SK-N-SH treated with all-trans-retinoic acid at 6 μM for 48 hours (cell line): ENCODE measurements at regions not wholly inside any gene's neighbourhood (a gene's known extent, or its start where the extent isn't known, plus 50 kb on each side); places are given as distances from the start of the nearest gene placed in this dataset.

Source experiments
- ATAC-seq: fragments of 200-7000 bp; cut with Tn5 transposase; 3 replicates; pipeline ENCODE4 v1.9.1; 2020; ENCODE audit warnings: mild to moderate bottlenecking, moderate library complexity
- ARNTL ChIP-seq: fragments of 450-650 bp; formaldehyde crosslinking; IDR thresholded peaks from 2 replicates; pipeline ENCODE4 v1.5.0; 2020; ENCODE audit warnings: low read depth, mild to moderate bottlenecking, moderate library complexity, borderline replicate concordance
- BACH2 ChIP-seq: fragments of 250-450 bp; sonication (Bioruptor Pico); IDR thresholded peaks from 2 replicates; pipeline ENCODE4 v1.9.0; 2021; ENCODE audit warnings: mild to moderate bottlenecking, borderline replicate concordance
- CSDC2 ChIP-seq: fragments of 250-450 bp; sonication (Bioruptor Pico); IDR thresholded peaks from 2 replicates; pipeline ENCODE4 v1.5.0; 2020; ENCODE audit warnings: mild to moderate bottlenecking, moderate library complexity
- ESRRG ChIP-seq: fragments of 250-450 bp; sonication (Bioruptor Pico); IDR thresholded peaks from 2 replicates; pipeline ENCODE4 v1.6.1; 2021; ENCODE audit warnings: mild to moderate bottlenecking
- GLIS3 ChIP-seq: fragments of 250-450 bp; sonication (Bioruptor Pico); IDR thresholded peaks from 2 replicates; pipeline ENCODE4 v1.5.0; 2020; ENCODE audit warnings: mild to moderate bottlenecking, moderate library complexity
- ISL1 ChIP-seq: fragments of 250-450 bp; sonication (Bioruptor Pico); IDR thresholded peaks from 2 replicates; pipeline ENCODE4 v2.1.2; 2022; ENCODE audit warnings: mild to moderate bottlenecking, moderate library complexity
- OSR1 ChIP-seq: fragments of 250-450 bp; sonication (Bioruptor Pico); IDR thresholded peaks from 2 replicates; pipeline ENCODE4 v1.8.0; 2022; ENCODE audit warnings: moderate library complexity, mild to moderate bottlenecking, inconsistent platforms
- PPARA ChIP-seq: fragments of 250-450 bp; sonication (Bioruptor Pico); IDR thresholded peaks from 2 replicates; pipeline ENCODE4 v1.5.0; 2020; ENCODE audit warnings: mild to moderate bottlenecking, borderline replicate concordance
- RARB ChIP-seq: fragments of 250-450 bp; sonication (Bioruptor Pico); IDR thresholded peaks from 2 replicates; pipeline ENCODE4 v1.8.0; 2021; ENCODE audit warnings: mild to moderate bottlenecking, moderate library complexity
- SNAI2 ChIP-seq: fragments of 250-450 bp; sonication (Bioruptor Pico); IDR thresholded peaks from 2 replicates; pipeline ENCODE4 v1.5.0; 2020; ENCODE audit warnings: mild to moderate bottlenecking, moderate library complexity
- TCF4 ChIP-seq: fragments of 250-450 bp; sonication (Bioruptor Pico); IDR thresholded peaks from 2 replicates; pipeline ENCODE4 v1.8.0; 2021; ENCODE audit warnings: mild to moderate bottlenecking, moderate library complexity, borderline replicate concordance
- ZC3H10 ChIP-seq: fragments of 250-450 bp; sonication (Bioruptor Pico); IDR thresholded peaks from 2 replicates; pipeline ENCODE4 v1.5.1; 2021; ENCODE audit warnings: mild to moderate bottlenecking, moderate library complexity
- ZFP30 ChIP-seq: fragments of 450-650 bp; formaldehyde crosslinking; IDR thresholded peaks from 2 replicates; pipeline ENCODE4 v1.5.0; 2022; ENCODE audit warnings: mild to moderate bottlenecking, moderate library complexity
- ZNF565 ChIP-seq: fragments of 450-650 bp; formaldehyde crosslinking; conservative IDR thresholded peaks from 2 replicates; pipeline ENCODE4 v1.5.0; 2020; ENCODE audit warnings: low read depth, mild to moderate bottlenecking, moderate library complexity
- ZNF70 ChIP-seq: fragments of 450-650 bp; formaldehyde crosslinking; IDR thresholded peaks from 2 replicates; pipeline ENCODE4 v1.5.0; 2020; ENCODE audit warnings: mild to moderate bottlenecking, moderate library complexity
- ZNF8 ChIP-seq: fragments of 450-650 bp; formaldehyde crosslinking; IDR thresholded peaks from 2 replicates; pipeline ENCODE4 v1.5.0; 2020; ENCODE audit warnings: mild to moderate bottlenecking, moderate library complexity
- TF ChIP-seq, protein P1 (sequence below): fragments of 250-450 bp; sonication (Bioruptor Pico); IDR thresholded peaks from 2 replicates; pipeline ENCODE4 v1.5.1; 2021; ENCODE audit warnings: mild to moderate bottlenecking, moderate library complexity
- TF ChIP-seq, protein P2 (sequence below): fragments of 250-450 bp; sonication (Bioruptor Pico); IDR thresholded peaks from 2 replicates; pipeline ENCODE4 v1.8.0; 2020; ENCODE audit warnings: mild to moderate bottlenecking, moderate library complexity, borderline replicate concordance
- TF ChIP-seq, protein P3 (sequence below): fragments of 250-450 bp; sonication (Bioruptor Pico); IDR thresholded peaks from 2 replicates; pipeline ENCODE4 v1.5.0; 2020; ENCODE audit warnings: mild to moderate bottlenecking, moderate library complexity
- TF ChIP-seq, protein P4 (sequence below): fragments of 250-450 bp; sonication (Bioruptor Pico); IDR thresholded peaks from 2 replicates; pipeline ENCODE4 v1.5.1; 2020; ENCODE audit warnings: low read depth, mild to moderate bottlenecking, moderate library complexity

DNA sequence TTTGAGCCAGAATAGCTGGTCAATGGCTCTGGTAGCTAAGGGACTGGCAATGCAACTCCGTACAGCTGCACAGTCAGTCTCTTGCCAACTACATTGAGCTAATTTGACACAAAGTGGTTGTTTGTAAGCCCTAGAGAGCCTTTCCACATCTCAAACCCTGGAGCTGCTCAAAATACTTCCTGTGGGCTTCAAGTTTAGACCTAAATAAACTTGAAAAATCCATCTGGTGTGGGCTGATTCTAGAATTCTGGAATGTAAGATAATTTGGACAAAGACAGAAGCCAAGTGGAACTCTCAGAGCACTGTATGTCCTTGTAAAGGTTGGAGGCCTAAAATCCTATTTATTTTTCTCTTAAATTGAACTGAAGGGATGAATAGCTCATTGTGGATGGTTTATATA is 380.8 kb downstream of the SPRY1 start:
- TF ChIP-seq CSDC2 (CRISPR knock-in tag) = no peak
- TF ChIP-seq ARNTL (CRISPR knock-in tag) = no peak
- TF ChIP-seq RARB (CRISPR knock-in tag) = no peak
- TF ChIP-seq, protein P1, sequence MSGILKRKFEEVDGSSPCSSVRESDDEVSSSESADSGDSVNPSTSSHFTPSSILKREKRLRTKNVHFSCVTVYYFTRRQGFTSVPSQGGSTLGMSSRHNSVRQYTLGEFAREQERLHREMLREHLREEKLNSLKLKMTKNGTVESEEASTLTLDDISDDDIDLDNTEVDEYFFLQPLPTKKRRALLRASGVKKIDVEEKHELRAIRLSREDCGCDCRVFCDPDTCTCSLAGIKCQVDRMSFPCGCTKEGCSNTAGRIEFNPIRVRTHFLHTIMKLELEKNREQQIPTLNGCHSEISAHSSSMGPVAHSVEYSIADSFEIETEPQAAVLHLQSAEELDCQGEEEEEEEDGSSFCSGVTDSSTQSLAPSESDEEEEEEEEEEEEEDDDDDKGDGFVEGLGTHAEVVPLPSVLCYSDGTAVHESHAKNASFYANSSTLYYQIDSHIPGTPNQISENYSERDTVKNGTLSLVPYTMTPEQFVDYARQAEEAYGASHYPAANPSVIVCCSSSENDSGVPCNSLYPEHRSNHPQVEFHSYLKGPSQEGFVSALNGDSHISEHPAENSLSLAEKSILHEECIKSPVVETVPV (CRISPR knock-in tag) = no peak
- no peak for TF ChIP-seq TCF4 (CRISPR knock-in tag)
- TF ChIP-seq ZNF8 (CRISPR knock-in tag) = no peak
- TF ChIP-seq GLIS3 = no peak
- TF ChIP-seq, protein P2, sequence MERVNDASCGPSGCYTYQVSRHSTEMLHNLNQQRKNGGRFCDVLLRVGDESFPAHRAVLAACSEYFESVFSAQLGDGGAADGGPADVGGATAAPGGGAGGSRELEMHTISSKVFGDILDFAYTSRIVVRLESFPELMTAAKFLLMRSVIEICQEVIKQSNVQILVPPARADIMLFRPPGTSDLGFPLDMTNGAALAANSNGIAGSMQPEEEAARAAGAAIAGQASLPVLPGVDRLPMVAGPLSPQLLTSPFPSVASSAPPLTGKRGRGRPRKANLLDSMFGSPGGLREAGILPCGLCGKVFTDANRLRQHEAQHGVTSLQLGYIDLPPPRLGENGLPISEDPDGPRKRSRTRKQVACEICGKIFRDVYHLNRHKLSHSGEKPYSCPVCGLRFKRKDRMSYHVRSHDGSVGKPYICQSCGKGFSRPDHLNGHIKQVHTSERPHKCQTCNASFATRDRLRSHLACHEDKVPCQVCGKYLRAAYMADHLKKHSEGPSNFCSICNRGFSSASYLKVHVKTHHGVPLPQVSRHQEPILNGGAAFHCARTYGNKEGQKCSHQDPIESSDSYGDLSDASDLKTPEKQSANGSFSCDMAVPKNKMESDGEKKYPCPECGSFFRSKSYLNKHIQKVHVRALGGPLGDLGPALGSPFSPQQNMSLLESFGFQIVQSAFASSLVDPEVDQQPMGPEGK (CRISPR knock-in tag) = no peak
- TF ChIP-seq BACH2 (CRISPR knock-in tag) = no peak
- no peak for TF ChIP-seq ZC3H10 (CRISPR knock-in tag)
- TF ChIP-seq ZFP30 = no peak
- TF ChIP-seq, protein P3, sequence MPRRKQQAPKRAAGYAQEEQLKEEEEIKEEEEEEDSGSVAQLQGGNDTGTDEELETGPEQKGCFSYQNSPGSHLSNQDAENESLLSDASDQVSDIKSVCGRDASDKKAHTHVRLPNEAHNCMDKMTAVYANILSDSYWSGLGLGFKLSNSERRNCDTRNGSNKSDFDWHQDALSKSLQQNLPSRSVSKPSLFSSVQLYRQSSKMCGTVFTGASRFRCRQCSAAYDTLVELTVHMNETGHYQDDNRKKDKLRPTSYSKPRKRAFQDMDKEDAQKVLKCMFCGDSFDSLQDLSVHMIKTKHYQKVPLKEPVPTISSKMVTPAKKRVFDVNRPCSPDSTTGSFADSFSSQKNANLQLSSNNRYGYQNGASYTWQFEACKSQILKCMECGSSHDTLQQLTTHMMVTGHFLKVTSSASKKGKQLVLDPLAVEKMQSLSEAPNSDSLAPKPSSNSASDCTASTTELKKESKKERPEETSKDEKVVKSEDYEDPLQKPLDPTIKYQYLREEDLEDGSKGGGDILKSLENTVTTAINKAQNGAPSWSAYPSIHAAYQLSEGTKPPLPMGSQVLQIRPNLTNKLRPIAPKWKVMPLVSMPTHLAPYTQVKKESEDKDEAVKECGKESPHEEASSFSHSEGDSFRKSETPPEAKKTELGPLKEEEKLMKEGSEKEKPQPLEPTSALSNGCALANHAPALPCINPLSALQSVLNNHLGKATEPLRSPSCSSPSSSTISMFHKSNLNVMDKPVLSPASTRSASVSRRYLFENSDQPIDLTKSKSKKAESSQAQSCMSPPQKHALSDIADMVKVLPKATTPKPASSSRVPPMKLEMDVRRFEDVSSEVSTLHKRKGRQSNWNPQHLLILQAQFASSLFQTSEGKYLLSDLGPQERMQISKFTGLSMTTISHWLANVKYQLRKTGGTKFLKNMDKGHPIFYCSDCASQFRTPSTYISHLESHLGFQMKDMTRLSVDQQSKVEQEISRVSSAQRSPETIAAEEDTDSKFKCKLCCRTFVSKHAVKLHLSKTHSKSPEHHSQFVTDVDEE (CRISPR knock-in tag) = no peak
- TF ChIP-seq, protein P4, sequence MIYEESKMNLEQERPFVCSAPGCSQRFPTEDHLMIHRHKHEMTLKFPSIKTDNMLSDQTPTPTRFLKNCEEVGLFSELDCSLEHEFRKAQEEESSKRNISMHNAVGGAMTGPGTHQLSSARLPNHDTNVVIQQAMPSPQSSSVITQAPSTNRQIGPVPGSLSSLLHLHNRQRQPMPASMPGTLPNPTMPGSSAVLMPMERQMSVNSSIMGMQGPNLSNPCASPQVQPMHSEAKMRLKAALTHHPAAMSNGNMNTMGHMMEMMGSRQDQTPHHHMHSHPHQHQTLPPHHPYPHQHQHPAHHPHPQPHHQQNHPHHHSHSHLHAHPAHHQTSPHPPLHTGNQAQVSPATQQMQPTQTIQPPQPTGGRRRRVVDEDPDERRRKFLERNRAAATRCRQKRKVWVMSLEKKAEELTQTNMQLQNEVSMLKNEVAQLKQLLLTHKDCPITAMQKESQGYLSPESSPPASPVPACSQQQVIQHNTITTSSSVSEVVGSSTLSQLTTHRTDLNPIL (CRISPR knock-in tag) = no peak
- TF ChIP-seq ZNF70 (CRISPR knock-in tag) = no peak
- TF ChIP-seq ISL1 (CRISPR knock-in tag) = no peak
- TF ChIP-seq SNAI2 (CRISPR knock-in tag) = no peak
- TF ChIP-seq ESRRG (CRISPR knock-in tag) = no peak
- ATAC-seq = no peak

DNA sequence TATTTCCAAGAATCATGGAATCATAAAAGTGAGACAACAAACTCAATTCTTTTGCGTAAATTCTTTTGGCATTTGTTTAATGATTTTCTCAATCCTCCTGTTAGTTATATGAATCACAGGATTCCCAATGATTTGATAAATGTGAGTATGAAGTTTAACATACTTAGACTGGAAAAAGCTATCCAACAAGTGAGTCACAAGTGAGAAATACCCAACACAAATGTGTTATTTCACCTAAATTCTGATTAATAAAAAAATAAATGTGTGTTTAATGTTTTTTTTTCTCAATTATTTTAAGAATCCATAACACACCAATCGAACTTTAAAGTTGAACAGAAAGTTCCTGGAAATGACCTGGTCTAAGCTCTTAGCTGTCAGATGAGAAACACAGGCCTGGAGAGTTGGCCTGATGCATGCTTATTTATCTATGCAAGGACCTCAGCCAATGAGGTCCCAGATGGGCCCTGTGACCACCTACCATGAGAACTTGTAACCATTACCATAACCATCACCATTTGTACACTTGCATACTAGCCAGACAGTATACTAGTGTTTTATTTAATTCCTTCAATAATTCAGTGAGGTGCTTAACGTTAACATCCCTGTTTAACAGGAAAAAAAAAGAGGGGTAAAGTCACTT is 386.7 kb downstream of the SPRY1 start:
- no peak for ATAC-seq
- TF ChIP-seq TCF4 (CRISPR knock-in tag) (no peak), ZC3H10 (CRISPR knock-in tag) (no peak)

DNA sequence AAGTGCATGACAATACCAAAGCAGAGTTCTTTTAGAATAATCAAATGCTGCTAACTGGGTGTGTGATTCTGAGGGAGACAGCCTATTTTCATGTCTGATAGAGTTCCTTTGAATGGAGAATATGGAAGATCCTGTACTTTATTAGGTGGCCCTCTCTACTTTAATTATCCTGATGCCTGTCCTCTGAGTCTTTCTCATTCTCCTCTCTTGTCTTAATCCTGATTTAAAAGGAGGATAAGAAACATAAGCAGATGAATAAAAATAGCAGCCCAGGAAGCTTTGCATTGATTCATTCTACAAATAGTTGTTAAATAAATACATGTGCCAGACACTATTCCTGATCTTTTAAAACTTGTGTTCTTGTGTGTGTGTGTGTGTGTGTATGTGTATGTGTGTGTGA is 387.3 kb downstream of the SPRY1 start:
- ATAC-seq = peak; percentile 33; the same call in 2 of the 3 replicates
- TF ChIP-seq RARB (CRISPR knock-in tag) = no peak
- no peak for TF ChIP-seq GLIS3
- TF ChIP-seq, all 23 proteins: peak for 0

DNA sequence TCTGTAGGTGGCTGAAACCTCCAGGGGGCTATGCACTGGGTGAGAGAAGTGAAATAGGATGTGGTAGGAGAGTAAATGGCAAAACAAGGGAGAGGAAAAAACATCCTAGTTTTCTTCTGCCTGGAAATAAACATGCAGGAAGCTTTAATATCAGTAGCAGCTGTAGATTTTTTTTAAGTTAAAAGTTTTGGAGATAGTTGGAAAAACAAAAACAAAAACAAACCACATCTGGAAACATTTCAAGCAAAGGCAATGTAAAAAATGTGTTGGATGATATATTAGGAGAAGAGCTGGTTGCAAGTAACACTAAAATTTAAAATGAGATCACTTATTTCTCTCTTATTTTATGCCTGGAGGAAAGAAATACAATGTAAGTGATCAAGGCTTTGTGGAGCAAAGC is 388.0 kb downstream of the SPRY1 start:
- TF ChIP-seq RARB (CRISPR knock-in tag) (no peak), ESRRG (CRISPR knock-in tag) (no peak), CSDC2 (CRISPR knock-in tag) (no peak), SNAI2 (CRISPR knock-in tag) (no peak), OSR1 (no peak), TCF4 (CRISPR knock-in tag) (no peak), GLIS3 (no peak), BACH2 (CRISPR knock-in tag) (no peak), ZNF8 (CRISPR knock-in tag) (no peak), ZNF70 (CRISPR knock-in tag) (no peak), ZNF565 (CRISPR knock-in tag) (no peak), ARNTL (CRISPR knock-in tag) (no peak), ISL1 (CRISPR knock-in tag) (no peak), PPARA (CRISPR knock-in tag) (no peak)
- TF ChIP-seq, protein P3 (CRISPR knock-in tag) = no peak
- TF ChIP-seq, protein P1 (CRISPR knock-in tag) = no peak
- TF ChIP-seq, protein P4 (CRISPR knock-in tag) = no peak
- TF ChIP-seq, all 23 proteins: peak for 0
- ATAC-seq = no peak
